Neuronal stem cell (in vitro differentiated cells): ENCODE measurements at regions not wholly inside any gene's neighbourhood (a gene's known extent, or its start where the extent isn't known, plus 50 kb on each side); places are given as distances from the start of the nearest gene placed in this dataset.

Source experiments
- DNase-seq: peaks from one replicate; pipeline ENCODE4 v3.0.0-alpha.2; 2013; ENCODE audit warnings: low spot score
- H2AFZ ChIP-seq: one replicate; pipeline ENCODE4 v1.6.1; 2013; ENCODE audit warnings: mild to moderate bottlenecking, low read length, inconsistent platforms
- H2AK5ac ChIP-seq: 2 replicates; pipeline ENCODE4 v1.6.1; 2013; ENCODE audit warnings: low read depth, mild to moderate bottlenecking, inconsistent platforms, low read length, moderate library complexity, mixed read lengths
- H2BK120ac ChIP-seq: 2 replicates; pipeline ENCODE4 v1.6.1; 2013; ENCODE audit warnings: low read depth, mild to moderate bottlenecking, inconsistent platforms, low read length, moderate library complexity, mixed read lengths
- H2BK12ac ChIP-seq: one replicate; pipeline ENCODE4 v1.6.1; 2013; ENCODE audit warnings: low read length, inconsistent platforms
- H2BK15ac ChIP-seq: 2 replicates; pipeline ENCODE4 v1.6.1; 2013; ENCODE audit warnings: mild to moderate bottlenecking, low read length, inconsistent platforms, mixed read lengths
- H2BK5ac ChIP-seq: one replicate; pipeline ENCODE4 v1.6.1; 2013; ENCODE audit warnings: inconsistent platforms, mild to moderate bottlenecking, low read length, moderate library complexity
- H3K14ac ChIP-seq: one replicate; pipeline ENCODE4 v1.6.1; 2013; ENCODE audit warnings: low read length, inconsistent platforms
- H3K18ac ChIP-seq: 2 replicates; pipeline ENCODE4 v1.6.1; 2013; ENCODE audit warnings: low read length, inconsistent platforms
- H3K23ac ChIP-seq: 2 replicates; pipeline ENCODE4 v1.6.1; 2013; ENCODE audit warnings: low read depth, mild to moderate bottlenecking, mixed read lengths, low read length, inconsistent platforms; ENCODE audit not compliant: poor library complexity
- H3K27ac ChIP-seq: replicated peaks from 3 replicates; pipeline ENCODE4 v1.5.1; 2013; ENCODE audit warnings: low read length, inconsistent platforms
- H3K27me3 ChIP-seq, 3 experiments: 2 replicates each; pipeline ENCODE4 v1.6.1; 2013; ENCODE audit warnings: low read length in 3 of 3, mild to moderate bottlenecking in 2 of 3, inconsistent platforms in 1 of 3, low read depth in 1 of 3, mixed read lengths in 1 of 3, moderate library complexity in 1 of 3; ENCODE audit not compliant: control insufficient read depth in 3 of 3, insufficient read depth in 3 of 3
- H3K36me3 ChIP-seq, 2 donors: replicated peaks in 1 of 2; 2 replicates each; pipeline ENCODE4 v1.6.1; 2013; ENCODE audit warnings: low read length in 2 of 2; ENCODE audit not compliant: control insufficient read depth in 2 of 2, insufficient read depth in 2 of 2
- H3K4ac ChIP-seq: 2 replicates; pipeline ENCODE4 v1.6.1; 2013; ENCODE audit warnings: inconsistent platforms, mild to moderate bottlenecking, low read length, moderate library complexity
- H3K4me1 ChIP-seq, 2 donors: 1 replicate in 1 of 2; 2 replicates in 1 of 2; pipeline ENCODE4 v1.6.1; 2013; ENCODE audit warnings: low read length in 2 of 2, low read depth in 1 of 2; ENCODE audit not compliant: control insufficient read depth in 2 of 2, insufficient read depth in 1 of 2
- H3K4me2 ChIP-seq: one replicate; pipeline ENCODE4 v1.6.1; 2013; ENCODE audit warnings: mild to moderate bottlenecking, low read length, inconsistent platforms; ENCODE audit not compliant: insufficient read depth, poor library complexity, severe bottlenecking
- H3K4me3 ChIP-seq, 2 donors: 2 replicates each; pipeline ENCODE4 v1.5.1; 2013; ENCODE audit warnings: low read length in 2 of 2, mild to moderate bottlenecking in 2 of 2, inconsistent platforms in 1 of 2, moderate library complexity in 1 of 2
- H3K79me1 ChIP-seq: one replicate; pipeline ENCODE4 v1.6.1; 2013; ENCODE audit warnings: low read depth, mild to moderate bottlenecking, inconsistent platforms, low read length, moderate library complexity
- H3K9ac ChIP-seq: one replicate; pipeline ENCODE4 v1.6.1; 2013; ENCODE audit warnings: mild to moderate bottlenecking, low read depth, low read length, inconsistent platforms; ENCODE audit not compliant: poor library complexity
- H3K9me3 ChIP-seq, 2 donors: replicated peaks in 1 of 2; 2 replicates each; pipeline versions ENCODE3 to v1.6.1; 2013; ENCODE audit warnings: low read length in 2 of 2, mild to moderate bottlenecking in 2 of 2, inconsistent platforms in 1 of 2, low read depth in 1 of 2, mixed read lengths in 1 of 2, moderate library complexity in 1 of 2; ENCODE audit not compliant: control insufficient read depth in 2 of 2, insufficient read depth in 1 of 2
- H4K8ac ChIP-seq: one replicate; pipeline ENCODE4 v1.6.1; 2013; ENCODE audit warnings: low read depth, mild to moderate bottlenecking, inconsistent platforms, low read length, moderate library complexity
- H4K91ac ChIP-seq: one replicate; pipeline ENCODE4 v1.6.1; 2013; ENCODE audit warnings: low read length, low read depth, mild to moderate bottlenecking, inconsistent platforms; ENCODE audit not compliant: poor library complexity
- WGBS, 2 donors: extraction: QIAGEN DNeasy Blood & Tissue Kit; methylation state at CpG; one replicate each; pipeline ENCODE4 v1.1.7; 2013; ENCODE audit warnings: missing lambda C conversion rate in 2 of 2, mixed read lengths in 1 of 2; ENCODE audit not compliant: insufficient read length in 2 of 2, insufficient replicate concordance in 1 of 2; ENCODE audit errors: extremely low coverage in 2 of 2; 5-methylcytosine and 5-hydroxymethylcytosine counted together

DNA sequence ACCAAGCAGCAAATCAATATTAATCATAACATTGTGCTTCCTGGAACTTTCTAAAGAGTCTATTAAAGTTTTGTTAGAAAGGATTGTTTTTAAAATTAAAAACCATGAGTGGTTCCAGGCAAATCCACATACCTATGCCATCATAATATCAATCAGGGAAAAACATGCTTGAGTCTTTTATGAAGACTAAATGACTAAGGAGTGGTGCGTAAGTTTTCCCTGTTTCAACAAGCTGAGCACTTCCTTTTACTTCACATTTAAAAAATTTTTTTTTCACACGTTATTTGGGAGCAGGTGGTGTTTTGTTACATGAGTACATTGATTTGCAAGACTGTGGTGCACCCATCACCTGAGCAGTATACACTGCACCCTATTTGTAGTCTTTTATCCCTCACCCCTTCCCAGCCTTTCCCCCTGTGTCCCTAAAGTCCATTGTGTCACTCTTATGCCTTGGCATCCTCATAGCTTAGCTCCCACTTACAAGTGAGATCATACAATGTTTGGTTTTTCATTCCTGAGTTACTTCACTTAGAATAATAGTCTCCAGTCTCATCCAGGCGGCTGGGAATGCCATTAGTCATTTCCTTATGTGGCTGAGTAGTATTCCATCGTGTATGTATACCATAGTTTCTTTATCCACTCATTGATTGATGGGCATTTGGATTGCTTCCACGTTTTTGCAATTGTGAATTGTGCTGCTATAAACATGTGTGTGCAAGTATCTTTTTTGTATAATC, 1190.3 kb upstream of the RAG2 start:
- no peak overlapping the region for H3K4me3 ChIP-seq
- no peak overlapping the region for H2BK12ac ChIP-seq
- H2BK120ac ChIP-seq: no peak overlapping the region
- no peak overlapping the region for H3K18ac ChIP-seq
- H3K79me1 ChIP-seq: no peaks in the 10 kb centered on the region
- no peaks in the 10 kb centered on the region for H3K36me3 ChIP-seq
- no peak overlapping the region for H2AFZ ChIP-seq
- no peak overlapping the region for H4K91ac ChIP-seq
- H4K8ac ChIP-seq: no peak overlapping the region
- no peak overlapping the region for H3K4me2 ChIP-seq
- no peaks in the 10 kb centered on the region for H3K27me3 ChIP-seq
- no peak overlapping the region for H3K23ac ChIP-seq
- no peak overlapping the region for H3K27ac ChIP-seq
- H3K9me3 ChIP-seq: no peaks in the 10 kb centered on the region
- no peak for DNase-seq
- no peak overlapping the region for H3K14ac ChIP-seq
- H2BK15ac ChIP-seq: no peak overlapping the region
- H2AK5ac ChIP-seq: no peak overlapping the region
- WGBS, 2 donors: no CpG with 5 or more reads among the region's 5 CpGs
- no peak overlapping the region for H3K4ac ChIP-seq
- no peak overlapping the region for H3K9ac ChIP-seq
- H3K4me1 ChIP-seq: no peaks in the 10 kb centered on the region
- no peak overlapping the region for H2BK5ac ChIP-seq

DNA sequence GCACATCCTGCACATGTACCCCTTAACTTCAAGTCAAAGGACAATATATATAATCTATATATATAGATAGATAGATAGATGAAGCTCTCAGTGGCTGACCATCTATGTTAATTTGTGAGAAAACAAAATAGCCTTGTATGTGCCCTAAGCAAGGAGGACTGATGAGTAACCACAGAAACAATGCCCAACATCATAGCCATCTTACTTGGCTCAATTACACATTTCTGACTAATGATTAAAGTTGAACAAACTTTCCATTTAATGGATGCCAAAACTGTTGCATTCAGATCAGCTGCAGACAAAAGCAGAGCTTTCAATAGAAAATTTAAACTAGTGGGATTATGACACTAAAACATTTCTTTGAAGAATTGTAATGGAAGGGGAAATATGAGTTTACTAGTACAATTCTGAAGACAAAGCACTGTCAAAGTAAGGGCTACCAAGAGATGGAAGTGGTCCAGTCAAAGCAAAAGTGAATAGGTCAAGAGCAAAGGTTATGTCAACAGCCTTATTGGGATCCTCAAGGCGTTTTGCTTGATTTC, 1188.2 kb upstream of the RAG2 start:
- Histone ChIP-seq H4K8ac (no peak overlapping the region), H3K14ac (no peak overlapping the region), H3K4me3 (no peak overlapping the region), H2BK12ac (no peak overlapping the region), H2BK120ac (no peak overlapping the region), H2AFZ (no peak overlapping the region), H3K9me3 (no peaks in the 10 kb centered on the region), H2AK5ac (no peak overlapping the region), H3K9ac (no peak overlapping the region), H3K23ac (no peak overlapping the region), H2BK5ac (no peak overlapping the region), H3K4ac (no peak overlapping the region), H3K36me3 (no peaks in the 10 kb centered on the region), H3K4me1 (no peaks in the 10 kb centered on the region), H2BK15ac (no peak overlapping the region), H3K27me3 (no peaks in the 10 kb centered on the region), H4K91ac (no peak overlapping the region), H3K18ac (no peak overlapping the region), H3K4me2 (no peak overlapping the region), H3K27ac (no peak overlapping the region), H3K79me1 (no peaks in the 10 kb centered on the region)
- no peak for DNase-seq
- WGBS, 2 donors: no CpG with 5 or more reads among the region's 1 CpG

DNA sequence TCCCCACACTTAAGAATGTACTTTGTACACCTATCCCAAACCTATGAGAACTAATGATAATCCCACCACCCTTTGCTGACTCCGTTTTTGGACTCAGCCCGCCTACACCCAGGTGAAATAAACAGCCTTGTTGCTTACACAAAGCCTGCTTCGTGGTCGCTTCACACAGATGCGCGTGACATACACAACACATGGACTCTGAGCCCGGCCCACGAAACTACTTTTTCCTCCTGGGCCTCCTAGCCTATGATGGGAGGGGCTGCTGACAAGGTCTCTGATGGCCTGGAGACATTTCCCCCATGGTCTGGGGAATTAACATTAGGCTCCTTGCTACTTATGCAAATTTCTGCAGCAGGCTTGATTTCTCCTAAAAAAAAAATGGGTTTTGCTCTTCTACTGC, 1176.4 kb upstream of the RAG2 start:
- H2AFZ ChIP-seq: no peak overlapping the region
- H4K8ac ChIP-seq: no peak overlapping the region
- no peak overlapping the region for H4K91ac ChIP-seq
- H3K4me2 ChIP-seq: no peak overlapping the region
- no peak overlapping the region for H2BK5ac ChIP-seq
- no peak overlapping the region for H2BK15ac ChIP-seq
- no peak overlapping the region for H2BK12ac ChIP-seq
- H3K27me3 ChIP-seq: no peaks in the 10 kb centered on the region
- no peak overlapping the region for H3K9ac ChIP-seq
- H3K14ac ChIP-seq: no peak overlapping the region
- no peak overlapping the region for H2BK120ac ChIP-seq
- H3K4me1 ChIP-seq: no peaks in the 10 kb centered on the region
- no peaks in the 10 kb centered on the region for H3K9me3 ChIP-seq
- H3K79me1 ChIP-seq: no peaks in the 10 kb centered on the region
- H2AK5ac ChIP-seq: no peak overlapping the region
- no peak overlapping the region for H3K23ac ChIP-seq
- no peak overlapping the region for H3K4me3 ChIP-seq
- H3K36me3 ChIP-seq: no peaks in the 10 kb centered on the region
- peak overlapping the region; percentile 71 for H3K18ac ChIP-seq
- H3K4ac ChIP-seq: no peak overlapping the region
- H3K27ac ChIP-seq: no peak overlapping the region
- no peak for DNase-seq
- WGBS, 2 donors: no CpG with 5 or more reads among the region's 8 CpGs

DNA sequence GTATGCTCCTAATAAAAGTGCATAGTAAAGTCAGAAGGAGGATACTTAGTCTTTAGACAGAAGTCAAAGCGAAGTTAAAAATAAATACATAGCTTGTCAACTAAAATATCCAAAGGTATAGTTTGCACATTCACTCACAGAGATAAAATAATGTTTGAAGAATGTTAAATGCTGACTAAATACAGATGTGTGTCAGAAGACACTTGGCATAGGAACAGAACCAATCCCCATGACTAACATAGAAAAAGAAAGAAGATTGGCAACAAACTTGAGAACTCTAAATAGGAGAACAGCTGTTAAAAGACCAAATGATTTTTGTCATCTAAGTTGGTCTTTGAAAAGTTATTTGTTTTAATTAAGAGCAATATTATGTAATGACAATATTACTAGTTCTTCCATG, 1172.1 kb upstream of the RAG2 start:
- Histone ChIP-seq H3K4me3 (no peak overlapping the region), H3K27ac (no peak overlapping the region), H3K23ac (no peak overlapping the region), H3K27me3 (no peaks in the 10 kb centered on the region), H4K91ac (no peak overlapping the region), H4K8ac (no peak overlapping the region), H3K18ac (no peak overlapping the region), H3K79me1 (no peaks in the 10 kb centered on the region), H2BK12ac (no peak overlapping the region), H3K9ac (no peak overlapping the region), H2AK5ac (no peak overlapping the region), H2BK15ac (no peak overlapping the region), H3K14ac (no peak overlapping the region), H2AFZ (no peak overlapping the region), H3K9me3 (no peaks in the 10 kb centered on the region), H2BK120ac (no peak overlapping the region), H3K4me1 (no peaks in the 10 kb centered on the region), H3K36me3 (no peaks in the 10 kb centered on the region), H3K4me2 (no peak overlapping the region), H2BK5ac (no peak overlapping the region), H3K4ac (no peak overlapping the region)
- WGBS, 2 donors: no CpG with 5 or more reads among the region's 1 CpG
- no peak for DNase-seq
